ENCODE measurements at regions not wholly inside any gene's neighbourhood (a gene's known extent, or its start where the extent isn't known, plus 50 kb on each side); places are given as distances from the start of the nearest gene placed in this dataset.

DNA sequence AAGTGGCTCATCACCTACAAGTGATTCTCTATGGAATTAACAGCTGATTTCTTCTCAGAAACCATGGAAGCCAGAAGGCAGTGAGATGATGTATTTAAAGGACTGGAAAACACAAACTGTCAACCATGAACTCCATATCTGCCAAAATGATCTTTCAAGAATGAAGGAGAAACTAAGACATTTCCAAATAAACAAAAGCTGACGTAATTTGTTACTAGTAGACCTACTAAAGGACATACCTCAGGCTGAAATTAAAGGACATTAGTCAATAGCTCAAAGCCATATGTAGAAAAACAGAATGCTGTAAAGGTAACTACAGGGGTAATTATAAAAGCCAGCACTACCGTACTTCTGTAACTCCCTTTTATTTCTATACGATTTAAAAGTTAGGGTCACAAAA, 129.4 kb upstream of the TMEM45B start:
- Histone ChIP-seq H3K4me1 (no peaks in the 10 kb centered on the region), H3K27me3 (no peaks in the 10 kb centered on the region), H3K9me3 (no peaks in the 10 kb centered on the region), H3K36me3 (replicated peaks in 1 of 2; ENCODE audit: insufficient read depth in 1 of 2, low read depth in 2 of 2) (no peaks in the 10 kb centered on the region), H3K27ac (no peak overlapping the region), H3K4me3 (no peak overlapping the region)
- 62 to 64% methylated on average over 3 of the region's 3 CpGs for WGBS, 2 donors
- DNase-seq (no peak), ATAC-seq (no peak)
- intact Hi-C loops (cut with DNase I) = no loop called here
- TF ChIP-seq POLR2A (IDR thresholded peaks at IDR 0.05) = no peak
- TF ChIP-seq, protein P1, sequence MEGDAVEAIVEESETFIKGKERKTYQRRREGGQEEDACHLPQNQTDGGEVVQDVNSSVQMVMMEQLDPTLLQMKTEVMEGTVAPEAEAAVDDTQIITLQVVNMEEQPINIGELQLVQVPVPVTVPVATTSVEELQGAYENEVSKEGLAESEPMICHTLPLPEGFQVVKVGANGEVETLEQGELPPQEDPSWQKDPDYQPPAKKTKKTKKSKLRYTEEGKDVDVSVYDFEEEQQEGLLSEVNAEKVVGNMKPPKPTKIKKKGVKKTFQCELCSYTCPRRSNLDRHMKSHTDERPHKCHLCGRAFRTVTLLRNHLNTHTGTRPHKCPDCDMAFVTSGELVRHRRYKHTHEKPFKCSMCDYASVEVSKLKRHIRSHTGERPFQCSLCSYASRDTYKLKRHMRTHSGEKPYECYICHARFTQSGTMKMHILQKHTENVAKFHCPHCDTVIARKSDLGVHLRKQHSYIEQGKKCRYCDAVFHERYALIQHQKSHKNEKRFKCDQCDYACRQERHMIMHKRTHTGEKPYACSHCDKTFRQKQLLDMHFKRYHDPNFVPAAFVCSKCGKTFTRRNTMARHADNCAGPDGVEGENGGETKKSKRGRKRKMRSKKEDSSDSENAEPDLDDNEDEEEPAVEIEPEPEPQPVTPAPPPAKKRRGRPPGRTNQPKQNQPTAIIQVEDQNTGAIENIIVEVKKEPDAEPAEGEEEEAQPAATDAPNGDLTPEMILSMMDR (IDR thresholded peaks at IDR 0.05) = no peak

DNA sequence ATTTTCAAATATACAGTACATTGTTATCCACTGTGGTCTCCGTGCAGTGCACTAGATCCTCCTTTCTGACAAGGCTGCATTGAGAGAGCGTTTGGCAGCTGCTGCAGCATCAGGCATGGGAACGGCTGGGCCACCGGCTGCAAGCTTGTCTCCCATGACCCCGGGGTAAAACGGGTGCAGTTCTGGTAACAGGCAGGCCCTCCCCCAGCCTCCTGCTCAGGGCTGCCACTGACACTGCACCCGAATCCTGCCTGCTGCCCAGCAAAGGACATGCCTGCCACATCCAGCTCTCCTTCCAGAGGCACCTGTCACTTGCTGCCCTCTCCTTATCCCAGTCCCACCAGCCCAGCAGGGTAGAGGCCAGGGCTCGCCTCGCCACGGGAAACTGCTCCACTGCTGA, 124.5 kb upstream of the TMEM45B start:
- Histone ChIP-seq H3K4me3 (no peak overlapping the region), H3K9me3 (no peaks in the 10 kb centered on the region), H3K27ac (no peak overlapping the region), H3K36me3 (replicated peaks in 1 of 2; ENCODE audit: insufficient read depth in 1 of 2, low read depth in 2 of 2) (no peaks in the 10 kb centered on the region), H3K27me3 (no peaks in the 10 kb centered on the region), H3K4me1 (peaks cover 7% of the 10 kb centered on the region)
- DNase-seq (no peak), ATAC-seq (no peak)
- intact Hi-C loops (cut with DNase I) = no loop called here
- TF ChIP-seq POLR2A (IDR thresholded peaks at IDR 0.05) = no peak
- TF ChIP-seq, protein P1 (IDR thresholded peaks at IDR 0.05) = no peak
- 56 to 76% methylated on average over 7 to 10 of the region's 10 CpGs for WGBS, 2 donors

DNA sequence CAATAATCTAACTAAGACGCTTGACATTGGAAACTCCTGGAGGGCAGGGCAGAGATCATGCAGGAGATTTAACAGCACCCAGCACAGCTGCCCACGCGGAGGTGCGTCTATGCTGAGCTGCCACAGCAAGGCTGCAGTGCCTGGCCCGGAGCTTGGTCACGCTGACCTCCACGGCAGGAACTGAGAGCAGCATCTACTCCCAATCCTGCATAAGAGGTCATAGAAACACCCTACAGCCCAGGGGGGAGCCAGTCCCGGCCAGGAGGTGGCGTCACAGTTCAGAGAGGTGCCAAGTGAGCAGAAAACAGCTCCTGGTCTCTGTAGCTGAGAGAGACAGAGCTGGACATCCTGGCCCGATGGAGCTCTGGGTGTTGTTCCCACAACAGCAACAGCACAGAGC, 121.1 kb upstream of the TMEM45B start:
- no peak for TF ChIP-seq POLR2A (IDR thresholded peaks at IDR 0.05)
- TF ChIP-seq, protein P1 (IDR thresholded peaks at IDR 0.05) = no peak
- no peak for ATAC-seq

DNA sequence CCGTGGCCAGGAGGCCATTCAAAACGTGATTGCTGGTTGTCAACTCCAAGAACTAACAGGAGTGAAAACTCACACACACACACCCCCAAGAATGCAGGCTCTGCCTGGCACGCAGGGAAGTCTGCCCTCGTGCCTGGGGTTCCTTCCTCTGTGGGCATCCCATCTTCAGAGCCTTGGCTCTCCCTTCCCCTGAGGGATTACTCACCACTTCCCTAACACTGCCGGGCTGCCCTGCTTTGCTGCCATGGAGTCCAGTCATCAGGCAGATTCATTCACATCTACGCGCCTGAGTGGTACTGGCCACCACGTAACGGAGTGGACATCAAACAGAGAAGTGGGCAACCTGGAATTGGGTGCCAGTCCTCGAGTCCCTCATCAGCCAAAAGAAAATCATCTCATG, 120.7 kb upstream of the TMEM45B start:
- intact Hi-C loops (cut with DNase I) = loop anchor here (5.0 kb wide), 1 partner anchor 333 kb away; no protein-coding TSS in a partner anchor
- TF ChIP-seq, protein P1 (IDR thresholded peaks at IDR 0.05) = no peak
- TF ChIP-seq POLR2A (IDR thresholded peaks at IDR 0.05) = no peak
- Histone ChIP-seq H3K36me3 (replicated peaks in 1 of 2; ENCODE audit: insufficient read depth in 1 of 2, low read depth in 2 of 2) (no peaks in the 10 kb centered on the region), H3K27ac (no peak overlapping the region), H3K4me1 (peaks cover 7% of the 10 kb centered on the region), H3K4me3 (no peak overlapping the region), H3K27me3 (no peaks in the 10 kb centered on the region), H3K9me3 (no peaks in the 10 kb centered on the region)
- DNase-seq = no peak
- WGBS, 2 donors = 75 to 79% methylated on average over 10 of the region's 10 CpGs
- no peak for ATAC-seq

More for the DNA sequence above, 121.1 kb upstream of the TMEM45B start:
- 72 to 77% methylated on average over 10 of the region's 10 CpGs for WGBS, 2 donors
- no peaks in the 10 kb centered on the region for H3K27me3 ChIP-seq
- no peaks in the 10 kb centered on the region for H3K36me3 ChIP-seq (replicated peaks in 1 of 2; ENCODE audit: insufficient read depth in 1 of 2, low read depth in 2 of 2)
- no peak overlapping the region for H3K4me3 ChIP-seq
- DNase-seq = no peak
- no peak overlapping the region for H3K27ac ChIP-seq
- peaks cover 7% of the 10 kb centered on the region for H3K4me1 ChIP-seq
- H3K9me3 ChIP-seq = no peaks in the 10 kb centered on the region
- intact Hi-C loops (cut with DNase I) = no loop called here

DNA sequence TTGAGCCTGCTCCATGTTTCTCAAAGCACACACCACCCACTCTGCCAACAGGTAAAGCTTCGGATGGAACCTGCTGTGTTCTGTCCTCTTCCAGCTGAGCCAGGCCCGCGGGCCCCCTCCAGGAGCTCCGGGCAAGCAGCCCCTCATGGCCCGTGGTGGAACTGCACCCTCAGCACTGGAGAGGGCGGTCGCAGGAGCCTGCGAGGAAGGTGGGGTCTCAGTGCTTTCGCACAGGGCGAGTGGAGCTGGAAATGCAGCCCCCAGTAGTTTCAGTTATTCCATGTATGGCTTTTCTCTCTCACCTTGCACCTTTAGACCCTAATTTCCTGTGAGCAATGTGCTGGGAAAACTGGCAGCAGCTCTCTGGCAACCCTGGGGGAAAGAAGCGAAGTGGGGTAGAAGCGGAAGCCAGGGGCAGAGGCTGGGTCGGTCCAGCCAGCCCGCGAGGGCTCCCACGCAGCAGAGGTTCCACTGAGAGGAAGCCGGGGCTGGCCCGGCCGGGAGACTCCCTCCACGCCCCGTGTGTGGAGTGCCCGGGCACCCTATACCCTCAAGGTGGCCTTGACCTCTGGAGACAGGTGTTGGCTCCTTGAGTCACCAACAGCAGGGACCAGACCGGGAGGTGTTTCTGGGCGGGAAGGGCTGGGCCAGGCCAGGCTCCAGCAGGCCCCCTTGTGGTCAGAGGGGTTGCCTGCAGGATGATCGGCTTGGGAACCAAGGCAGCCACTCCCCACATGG, 119.9 kb upstream of the TMEM45B start:
- no peaks in the 10 kb centered on the region for H3K9me3 ChIP-seq
- H3K27me3 ChIP-seq = no peaks in the 10 kb centered on the region
- WGBS, 2 donors = 1 to 2% methylated on average over 11 to 23 of the region's 25 CpGs
- H3K4me3 ChIP-seq = no peak overlapping the region
- H3K36me3 ChIP-seq (replicated peaks in 1 of 2; ENCODE audit: insufficient read depth in 1 of 2, low read depth in 2 of 2) = no peaks in the 10 kb centered on the region
- intact Hi-C loops (cut with DNase I) = loop anchor here (5.0 kb wide), 1 partner anchor 333 kb away; no protein-coding TSS in a partner anchor
- DNase-seq (peak; percentile 76 to 83 (median 77)), ATAC-seq (peak; percentile 86)
- peak overlapping the region in 3 of 4 donors; percentile 13 to 66 (median 27) for H3K27ac ChIP-seq
- TF ChIP-seq POLR2A (IDR thresholded peaks at IDR 0.05) = no peak
- TF ChIP-seq, protein P1 (IDR thresholded peaks at IDR 0.05) = peak; percentile 68 to 87 (median 75)
- H3K4me1 ChIP-seq = peaks cover 7% of the 10 kb centered on the region
